OCI-LY7 (cell line): ENCODE measurements at regions not wholly inside any gene's neighbourhood (a gene's known extent, or its start where the extent isn't known, plus 50 kb on each side); places are given as distances from the start of the nearest gene placed in this dataset.

Experiments
- BruUV-seq: library from RNA; stranded (reverse); fragments of 400-500 nt; replicated peaks from 2 replicates; lab custom pipeline; 2021; lab: Mats Ljungman, UMichigan
- CTCF ChIA-PET: fragments of 300-600 bp; sonication (Branson Sonifier 250); formaldehyde crosslinking; loops from one replicate; lab custom pipeline; 2022; ENCODE audit warnings: antibody characterized with exemption; ENCODE audit not compliant: unreplicated experiment; lab: Charles Lee
- POLR2A ChIA-PET: fragments of 300-600 bp; sonication (Branson Sonifier 250); formaldehyde crosslinking; loops from one replicate; lab custom pipeline; 2022; ENCODE audit warnings: antibody characterized with exemption; lab: Charles Lee
- DNase-seq: peaks from one replicate; pipeline ENCODE4 v3.0.0-alpha.2; 2015; ENCODE audit warnings: low spot score
- H2AFZ ChIP-seq: fragments of 200-600 bp; sonication (generic), shearing (Covaris generic); 2 replicates; pipeline ENCODE4 v1.6.1; 2014; ENCODE audit warnings: mild to moderate bottlenecking, antibody characterized with exemption, low read length, moderate library complexity
- H3K27ac ChIP-seq: fragments of 200-600 bp; sonication (generic); 2 replicates; pipeline ENCODE4 v1.5.1; 2014; ENCODE audit warnings: mixed run types, low read depth, mild to moderate bottlenecking, moderate library complexity, low read length, inconsistent platforms; ENCODE audit not compliant: poor library complexity, severe bottlenecking
- H3K36me3 ChIP-seq: fragments of 200-600 bp; sonication (generic); 2 replicates; pipeline ENCODE4 v1.6.1; 2014; ENCODE audit warnings: mild to moderate bottlenecking, antibody characterized with exemption, low read length, moderate library complexity, mixed read lengths; ENCODE audit not compliant: insufficient read depth
- H3K4me1 ChIP-seq: fragments of 200-600 bp; sonication (generic); 2 replicates; pipeline ENCODE4 v1.5.1; 2014; ENCODE audit warnings: mild to moderate bottlenecking, low read length; ENCODE audit not compliant: insufficient read depth, poor library complexity, severe bottlenecking
- H3K4me2 ChIP-seq: fragments of 200-600 bp; sonication (generic); 2 replicates; pipeline ENCODE4 v1.6.1; 2014; ENCODE audit warnings: mild to moderate bottlenecking, low read length
- H3K4me3 ChIP-seq: fragments of 200-600 bp; sonication (generic); 2 replicates; pipeline ENCODE4 v1.5.1; 2014; ENCODE audit warnings: mild to moderate bottlenecking, low read depth, low read length; ENCODE audit not compliant: poor library complexity, severe bottlenecking
- H3K79me2 ChIP-seq: fragments of 200-600 bp; sonication (generic); 2 replicates; pipeline ENCODE4 v1.6.1; 2016; ENCODE audit warnings: low read depth, mild to moderate bottlenecking, low read length, moderate library complexity, mixed read lengths; ENCODE audit not compliant: insufficient read depth
- H3K9me2 ChIP-seq: fragments of 200-600 bp; sonication (generic); 2 replicates; pipeline ENCODE4 v1.6.1; 2016; ENCODE audit warnings: mild to moderate bottlenecking, low read length, mixed read lengths; ENCODE audit not compliant: insufficient read depth
- H3K9me3 ChIP-seq: fragments of 200-600 bp; sonication (generic); 2 replicates; pipeline ENCODE4 v1.6.1; 2014; ENCODE audit warnings: mild to moderate bottlenecking, mixed run types, low read length, mixed read lengths
- H4K20me1 ChIP-seq: fragments of 200-600 bp; sonication (generic); 2 replicates; pipeline ENCODE4 v1.6.1; 2014; ENCODE audit warnings: mild to moderate bottlenecking, antibody characterized with exemption, low read length, moderate library complexity, mixed read lengths; ENCODE audit not compliant: insufficient read depth
- CTCF ChIP-seq: fragments of 200-600 bp; sonication (generic); conservative IDR thresholded peaks from 2 replicates; pipeline ENCODE4 v1.5.1; 2014; ENCODE audit warnings: mild to moderate bottlenecking, antibody characterized with exemption, low read length, moderate library complexity, mixed read lengths
- EZH2phosphoT487 ChIP-seq: fragments of 200-600 bp; sonication (generic); IDR thresholded peaks from 2 replicates; pipeline ENCODE4 v1.6.1; 2018; ENCODE audit warnings: low read depth, borderline replicate concordance, mild to moderate bottlenecking, mixed run types, antibody characterized with exemption, low read length, moderate library complexity, mixed read lengths
- intact Hi-C: fragments of 100-400 bp; cut with micrococcal nuclease; formaldehyde crosslinking; loops from one replicate; pipeline ENCODE4 v1.10.0; 2022; ENCODE audit not compliant: unreplicated experiment

GRCh38 chr4:180448306-180448705 lies 1794.9 kb upstream of the TENM3 start:
- no peak for DNase-seq
- Histone ChIP-seq H3K79me2 (no peaks in the 10 kb centered on the region), H3K9me3 (no peaks in the 10 kb centered on the region), H3K9me2 (no peaks in the 10 kb centered on the region), H4K20me1 (no peaks in the 10 kb centered on the region), H3K4me2 (no peak overlapping the region), H3K4me1 (no peaks in the 10 kb centered on the region), H3K36me3 (no peaks in the 10 kb centered on the region), H3K4me3 (no peak overlapping the region), H3K27ac (no peak overlapping the region), H2AFZ (no peak overlapping the region)
- ChIA-PET CTCF (no interaction called here), POLR2A (no interaction called here)
- TF ChIP-seq CTCF (no peak), EZH2phosphoT487 (no peak)
- intact Hi-C loops: no loop called here
- no TSS peak for BruUV-seq

GRCh38 chr4:180449395-180449956 lies 1793.7 kb upstream of the TENM3 start:
- Histone ChIP-seq H3K9me2 (no peaks in the 10 kb centered on the region), H3K36me3 (no peaks in the 10 kb centered on the region), H2AFZ (0 out of 2 replicates have a peak overlapping the region, but pooled peaks have one; percentile 37), H3K4me3 (no peak overlapping the region), H3K4me1 (no peaks in the 10 kb centered on the region), H3K79me2 (no peaks in the 10 kb centered on the region), H4K20me1 (no peaks in the 10 kb centered on the region), H3K9me3 (no peaks in the 10 kb centered on the region), H3K4me2 (no peak overlapping the region), H3K27ac (no peak overlapping the region)
- DNase-seq: peak; percentile 55
- intact Hi-C loops: no loop called here
- no TSS peak for BruUV-seq
- no peak for TF ChIP-seq EZH2phosphoT487
- peak; percentile 85 for TF ChIP-seq CTCF
- ChIA-PET CTCF (no interaction called here), POLR2A (no interaction called here)

GRCh38 chr4:180455226-180455625 lies 1788.0 kb upstream of the TENM3 start:
- no peak for TF ChIP-seq EZH2phosphoT487
- TF ChIP-seq CTCF: no peak
- Histone ChIP-seq H3K9me3 (no peaks in the 10 kb centered on the region), H3K4me1 (no peaks in the 10 kb centered on the region), H3K4me2 (no peak overlapping the region), H2AFZ (no peak overlapping the region), H3K9me2 (no peaks in the 10 kb centered on the region), H3K79me2 (no peaks in the 10 kb centered on the region), H3K36me3 (no peaks in the 10 kb centered on the region), H4K20me1 (no peaks in the 10 kb centered on the region), H3K4me3 (no peak overlapping the region), H3K27ac (no peak overlapping the region)
- ChIA-PET POLR2A (interaction anchor here (1.6 kb wide), 1 partner anchor 39 kb away, joined by 4 read pairs; no protein-coding TSS in a partner anchor), CTCF (no interaction called here)
- intact Hi-C loops: no loop called here
- DNase-seq: no peak
- no TSS peak for BruUV-seq
